GM04504 (cell line): ENCODE measurements at regions not wholly inside any gene's neighbourhood (a gene's known extent, or its start where the extent isn't known, plus 50 kb on each side); places are given as distances from the start of the nearest gene placed in this dataset.

Source experiments
- DNase-seq: peaks from one replicate; pipeline ENCODE4 v3.0.0-alpha.2; 2012; ENCODE audit warnings: low read depth

- no peak for DNase-seq
Measured at GRCh38 chr16:26651884-26652283, 414.8 kb upstream of the C16orf82 start.

- DNase-seq = no peak
Measured at GRCh38 chr16:26658486-26658885, 408.2 kb upstream of the C16orf82 start.

GRCh38 chr16:26658915-26659314 is 407.8 kb upstream of the C16orf82 start:
- no peak for DNase-seq

GRCh38 chr16:26664086-26664485 is 402.6 kb upstream of the C16orf82 start:
- DNase-seq = no peak

- no peak for DNase-seq
Measured at GRCh38 chr16:26665166-26665939, 401.4 kb upstream of the C16orf82 start.

GRCh38 chr16:26666486-26666885 is 400.2 kb upstream of the C16orf82 start:
- DNase-seq = no peak

GRCh38 chr16:26667307-26667706 is 399.4 kb upstream of the C16orf82 start:
- no peak for DNase-seq

- DNase-seq = no peak
Measured at GRCh38 chr16:26668026-26668425, 398.7 kb upstream of the C16orf82 start.

- DNase-seq = no peak
Measured at GRCh38 chr16:26672206-26672605, 394.5 kb upstream of the C16orf82 start.

GRCh38 chr16:26673011-26673410 is 393.7 kb upstream of the C16orf82 start:
- no peak for DNase-seq

GRCh38 chr16:26680671-26681070 is 386.1 kb upstream of the C16orf82 start:
- DNase-seq = no peak

- DNase-seq = no peak
Measured at GRCh38 chr16:26688105-26688504, 378.6 kb upstream of the C16orf82 start.

GRCh38 chr16:26688699-26689098 is 378.0 kb upstream of the C16orf82 start:
- DNase-seq = no peak

- no peak for DNase-seq
Measured at GRCh38 chr16:26692658-26693057, 374.1 kb upstream of the C16orf82 start.

GRCh38 chr16:26697807-26698206 is 368.9 kb upstream of the C16orf82 start:
- DNase-seq = no peak

GRCh38 chr16:26700250-26700649 is 366.5 kb upstream of the C16orf82 start:
- DNase-seq = no peak

GRCh38 chr16:26701243-26701886 is 365.4 kb upstream of the C16orf82 start:
- DNase-seq = no peak

- DNase-seq = no peak
Measured at GRCh38 chr16:26705346-26705745, 361.4 kb upstream of the C16orf82 start.

- no peak for DNase-seq
Measured at GRCh38 chr16:26708428-26708827, 358.3 kb upstream of the C16orf82 start.

- no peak for DNase-seq
Measured at GRCh38 chr16:26709175-26709574, 357.6 kb upstream of the C16orf82 start.

- no peak for DNase-seq
Measured at GRCh38 chr16:26709754-26710153, 357.0 kb upstream of the C16orf82 start.

GRCh38 chr16:26710450-26710849 is 356.3 kb upstream of the C16orf82 start:
- DNase-seq = no peak

- no peak for DNase-seq
Measured at GRCh38 chr16:26712876-26713275, 353.9 kb upstream of the C16orf82 start.

- no peak for DNase-seq
Measured at GRCh38 chr16:26715969-26716368, 350.8 kb upstream of the C16orf82 start.
